ENCODE measurements at regions not wholly inside any gene's neighbourhood (a gene's known extent, or its start where the extent isn't known, plus 50 kb on each side); places are given as distances from the start of the nearest gene placed in this dataset.

- DNase-seq (ENCODE audit: low read depth): no peak
- TF ChIP-seq CTCF (IDR thresholded peaks at IDR 0.05; ENCODE audit: control insufficient read depth, insufficient read depth, low read depth, low read length, missing control alignments): no peak
- H3K4me3 ChIP-seq (ENCODE audit: control insufficient read depth, low read depth, low read length): no peak overlapping the region
Observed at GRCh38 chr1:83083589-83084224, 915.2 kb downstream of the TTLL7 start.

GRCh38 chr1:83077411-83077810 is 921.5 kb downstream of the TTLL7 start:
- H3K4me3 ChIP-seq (ENCODE audit: control insufficient read depth, low read depth, low read length): no peak overlapping the region
- TF ChIP-seq CTCF (IDR thresholded peaks at IDR 0.05; ENCODE audit: control insufficient read depth, insufficient read depth, low read depth, low read length, missing control alignments): no peak
- no peak for DNase-seq (ENCODE audit: low read depth)

GRCh38 chr1:83075107-83075506 is 923.8 kb downstream of the TTLL7 start:
- no peak for TF ChIP-seq CTCF (IDR thresholded peaks at IDR 0.05; ENCODE audit: control insufficient read depth, insufficient read depth, low read depth, low read length, missing control alignments)

GRCh38 chr1:83067954-83068353 is 931.0 kb downstream of the TTLL7 start:
- no peak overlapping the region for H3K4me3 ChIP-seq (ENCODE audit: control insufficient read depth, low read depth, low read length)
- TF ChIP-seq CTCF (IDR thresholded peaks at IDR 0.05; ENCODE audit: control insufficient read depth, insufficient read depth, low read depth, low read length, missing control alignments): no peak
- DNase-seq (ENCODE audit: low read depth): no peak

More at GRCh38 chr1:83075107-83075506, 923.8 kb downstream of the TTLL7 start:
- H3K4me3 ChIP-seq (ENCODE audit: control insufficient read depth, low read depth, low read length): no peak overlapping the region
- DNase-seq (ENCODE audit: low read depth): no peak

- no peak for DNase-seq (ENCODE audit: low read depth)
- no peak for TF ChIP-seq CTCF (IDR thresholded peaks at IDR 0.05; ENCODE audit: control insufficient read depth, insufficient read depth, low read depth, low read length, missing control alignments)
- H3K4me3 ChIP-seq (ENCODE audit: control insufficient read depth, low read depth, low read length): no peak overlapping the region
Observed at GRCh38 chr1:83065952-83066727, 932.8 kb downstream of the TTLL7 start.

- no peak for TF ChIP-seq CTCF (IDR thresholded peaks at IDR 0.05; ENCODE audit: control insufficient read depth, insufficient read depth, low read depth, low read length, missing control alignments)
- DNase-seq (ENCODE audit: low read depth): no peak
- H3K4me3 ChIP-seq (ENCODE audit: control insufficient read depth, low read depth, low read length): no peak overlapping the region
Observed at GRCh38 chr1:83064589-83065242, 934.2 kb downstream of the TTLL7 start.
